ENCODE measurements at regions not wholly inside any gene's neighbourhood (a gene's known extent, or its start where the extent isn't known, plus 50 kb on each side); places are given as distances from the start of the nearest gene placed in this dataset.

DNA sequence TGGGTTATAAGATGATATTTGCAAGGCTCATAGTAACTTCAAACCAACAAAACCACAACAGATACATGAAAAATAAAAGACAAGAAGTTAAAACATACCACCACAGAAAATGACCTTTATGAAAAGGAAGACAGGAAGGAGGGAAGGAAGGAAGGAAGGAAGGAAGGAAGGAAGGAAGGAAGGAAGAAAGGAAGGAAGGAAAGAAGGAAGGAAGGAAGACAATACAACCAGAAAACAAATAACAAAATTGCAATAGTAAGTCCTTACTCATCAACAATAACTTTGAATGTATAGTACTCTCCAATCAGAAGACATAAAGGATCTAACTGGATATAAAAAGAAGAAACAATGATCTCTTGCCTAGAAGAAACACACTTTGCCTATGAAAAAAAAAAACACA, 287.4 kb upstream of the DCBLD2 start:
- TF ChIP-seq EZH2 (optimal IDR thresholded peaks at IDR 0.05; ENCODE audit: low read depth, low read length): no peak
- TF ChIP-seq, protein P1, sequence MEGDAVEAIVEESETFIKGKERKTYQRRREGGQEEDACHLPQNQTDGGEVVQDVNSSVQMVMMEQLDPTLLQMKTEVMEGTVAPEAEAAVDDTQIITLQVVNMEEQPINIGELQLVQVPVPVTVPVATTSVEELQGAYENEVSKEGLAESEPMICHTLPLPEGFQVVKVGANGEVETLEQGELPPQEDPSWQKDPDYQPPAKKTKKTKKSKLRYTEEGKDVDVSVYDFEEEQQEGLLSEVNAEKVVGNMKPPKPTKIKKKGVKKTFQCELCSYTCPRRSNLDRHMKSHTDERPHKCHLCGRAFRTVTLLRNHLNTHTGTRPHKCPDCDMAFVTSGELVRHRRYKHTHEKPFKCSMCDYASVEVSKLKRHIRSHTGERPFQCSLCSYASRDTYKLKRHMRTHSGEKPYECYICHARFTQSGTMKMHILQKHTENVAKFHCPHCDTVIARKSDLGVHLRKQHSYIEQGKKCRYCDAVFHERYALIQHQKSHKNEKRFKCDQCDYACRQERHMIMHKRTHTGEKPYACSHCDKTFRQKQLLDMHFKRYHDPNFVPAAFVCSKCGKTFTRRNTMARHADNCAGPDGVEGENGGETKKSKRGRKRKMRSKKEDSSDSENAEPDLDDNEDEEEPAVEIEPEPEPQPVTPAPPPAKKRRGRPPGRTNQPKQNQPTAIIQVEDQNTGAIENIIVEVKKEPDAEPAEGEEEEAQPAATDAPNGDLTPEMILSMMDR (IDR thresholded peaks at IDR 0.05; ENCODE audit: low read length): no peak
